Activated CD4-positive, alpha-beta T cell treated with anti-CD3 and anti-CD28 coated beads, Interleukin-2, amount 50 U/mL, for 24 hours (primary cell): ENCODE measurements at regions not wholly inside any gene's neighbourhood (a gene's known extent, or its start where the extent isn't known, plus 50 kb on each side); places are given as distances from the start of the nearest gene placed in this dataset.

Experiments
- DNase-seq, 2 donors: peaks; one replicate each; pipeline ENCODE4 v3.0.0-alpha.2; 2020; ENCODE audit warnings: low read depth in 1 of 2, low spot score in 1 of 2

DNA sequence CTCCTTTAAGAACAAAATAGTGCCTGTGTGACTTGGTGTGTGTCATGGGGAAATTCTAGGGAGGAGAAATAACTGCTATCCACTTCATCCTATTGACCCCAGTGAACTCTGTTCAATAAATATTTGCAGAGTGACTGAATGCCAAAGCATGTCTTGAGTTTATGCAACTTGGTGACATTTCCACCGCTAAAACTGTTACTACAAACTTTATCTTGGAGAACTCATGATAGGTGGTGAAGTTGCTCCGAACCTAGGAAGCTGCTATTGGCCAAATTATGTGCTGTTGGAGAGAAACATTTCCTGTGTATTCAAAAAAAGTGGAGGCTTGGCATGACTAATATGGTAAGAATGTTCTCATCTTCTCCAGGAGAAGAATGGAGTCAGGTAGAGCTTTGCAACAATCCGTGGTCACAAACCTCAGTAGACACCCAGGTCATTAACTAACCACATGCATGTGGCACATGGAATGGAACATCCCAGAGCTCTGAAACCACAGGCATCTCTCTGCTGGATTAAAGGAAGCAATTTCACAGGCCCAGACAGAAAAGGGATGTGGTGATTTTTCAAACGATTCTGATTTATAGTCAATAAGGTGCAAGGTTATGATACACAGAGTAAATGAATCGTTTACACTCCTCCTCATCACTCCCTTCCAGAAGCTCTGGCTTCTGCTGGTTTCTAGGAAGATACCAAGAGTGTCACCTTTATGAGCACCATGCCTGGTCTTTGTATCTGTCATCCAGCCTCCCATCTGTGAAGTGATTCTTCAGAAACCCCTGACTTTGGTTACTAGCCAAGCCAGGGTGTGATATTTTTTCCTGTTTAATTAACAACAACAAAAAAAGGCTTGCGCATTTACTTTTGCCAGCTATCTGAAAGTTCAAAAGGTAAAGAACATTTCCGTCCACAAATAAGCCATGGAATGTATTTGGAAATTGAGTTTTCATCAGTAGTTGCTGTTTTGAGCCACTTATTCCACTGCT, 361.1 kb downstream of the TGFB2 start:
- DNase-seq, result no peak

- DNase-seq, result no peak
Observed at GRCh38 chr1:218711001-218711400, 365.9 kb downstream of the TGFB2 start.

- DNase-seq, result no peak
Observed at GRCh38 chr1:218711884-218712674, 366.9 kb downstream of the TGFB2 start.

GRCh38 chr1:218712677-218713076, 367.5 kb downstream of the TGFB2 start:
- DNase-seq, result no peak

DNA sequence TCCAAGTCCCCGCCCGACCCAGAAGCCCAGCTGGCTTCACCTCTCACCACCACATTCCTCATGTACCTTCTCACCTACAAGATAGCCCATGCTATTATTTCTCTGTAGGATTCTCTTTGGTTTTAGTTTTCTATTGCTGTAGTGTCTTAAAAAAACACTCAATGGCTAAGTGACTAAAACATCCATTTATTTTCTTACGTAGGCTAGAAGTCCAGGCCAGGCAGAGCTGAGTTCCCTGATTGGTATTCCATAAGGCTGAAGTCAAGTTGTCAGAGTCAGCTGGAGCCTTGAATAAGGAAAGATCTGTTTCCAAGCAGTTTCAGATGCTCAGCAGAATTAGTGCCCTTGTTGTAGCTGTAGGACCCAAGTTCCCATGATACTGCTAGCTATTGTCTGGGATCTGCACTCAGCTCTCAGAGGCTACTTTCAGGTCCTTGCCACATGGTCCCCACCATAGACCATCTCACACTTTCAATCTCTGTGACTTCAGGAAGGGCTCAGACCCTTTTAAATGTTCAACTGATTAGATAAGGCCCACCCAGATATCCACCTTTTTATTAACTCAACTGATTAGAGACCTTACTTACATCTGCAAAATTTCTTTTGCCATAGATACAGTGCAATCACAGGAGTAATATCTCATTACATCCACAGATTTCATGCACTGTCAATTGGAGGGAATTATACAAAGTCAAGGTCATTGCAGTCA, 371.0 kb downstream of the TGFB2 start:
- no peak for DNase-seq

DNA sequence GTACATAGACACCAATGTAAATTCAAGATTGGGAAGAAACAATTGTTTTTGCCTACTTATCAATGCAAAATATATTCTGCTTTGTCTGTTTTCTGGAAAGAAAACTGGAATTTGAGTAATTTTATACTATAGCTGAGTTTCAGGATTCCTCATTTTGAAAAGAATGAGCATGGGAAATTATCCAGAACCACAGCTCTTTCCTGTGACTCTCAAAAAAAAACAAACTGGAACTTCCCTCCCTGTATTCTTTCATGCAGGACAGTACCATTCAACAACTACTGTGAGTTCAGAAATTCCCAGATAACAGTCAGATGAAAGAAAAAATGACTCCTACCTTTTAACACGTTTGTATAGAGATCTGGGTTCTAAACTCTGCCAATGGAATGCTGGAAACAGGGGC, 372.4 kb downstream of the TGFB2 start:
- no peak for DNase-seq

GRCh38 chr1:218718206-218718605, 373.1 kb downstream of the TGFB2 start:
- DNase-seq, result no peak

DNA sequence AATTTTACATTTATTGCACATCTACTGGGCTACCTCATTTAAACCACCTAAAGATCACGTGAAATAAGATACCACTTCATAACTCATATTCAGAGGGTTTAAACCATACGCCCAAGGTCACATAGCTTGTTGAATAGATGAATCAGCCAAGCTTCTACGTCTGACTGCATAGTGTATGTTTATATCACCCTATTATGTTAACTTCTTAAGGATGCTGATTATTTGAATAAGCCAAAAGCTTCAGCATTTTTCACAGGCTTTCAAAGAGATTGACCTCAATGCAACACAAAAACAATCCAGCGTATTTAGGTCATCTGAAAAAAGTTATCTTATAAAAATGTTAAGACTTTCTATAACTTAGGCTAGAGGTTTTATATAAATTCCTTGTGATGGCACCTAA, 373.8 kb downstream of the TGFB2 start:
- no peak for DNase-seq

DNA sequence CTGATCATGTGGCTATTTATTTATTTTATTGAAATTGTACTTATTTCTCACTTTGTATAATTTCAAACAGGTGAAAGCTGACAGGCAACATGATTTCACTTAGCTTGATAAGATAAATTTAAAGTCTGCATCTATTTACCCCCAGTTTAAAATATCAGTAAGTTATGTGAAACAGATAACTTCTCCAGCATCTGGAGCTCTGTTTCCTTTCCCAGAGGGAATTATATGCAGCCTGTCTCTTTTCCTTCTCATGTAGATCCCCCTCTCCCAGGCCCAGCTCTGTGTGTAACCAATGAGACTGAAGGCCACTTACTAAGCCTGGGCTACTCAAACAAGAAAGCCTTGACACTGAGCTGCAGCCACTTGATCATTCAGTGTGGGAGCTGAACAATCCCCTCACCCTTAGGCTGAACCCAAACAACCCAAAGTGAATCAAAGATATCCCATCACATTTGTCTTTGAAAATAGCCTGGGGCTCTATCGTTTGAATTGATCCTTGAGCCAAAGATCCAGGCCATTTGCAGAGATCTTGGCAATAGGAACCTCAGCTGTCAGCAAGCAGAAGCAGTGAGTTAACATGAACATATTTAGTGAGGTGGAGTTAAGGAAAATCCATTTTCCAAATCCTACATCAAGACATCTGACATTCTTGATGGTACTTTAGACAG, 383.9 kb downstream of the TGFB2 start:
- no peak for DNase-seq

DNA sequence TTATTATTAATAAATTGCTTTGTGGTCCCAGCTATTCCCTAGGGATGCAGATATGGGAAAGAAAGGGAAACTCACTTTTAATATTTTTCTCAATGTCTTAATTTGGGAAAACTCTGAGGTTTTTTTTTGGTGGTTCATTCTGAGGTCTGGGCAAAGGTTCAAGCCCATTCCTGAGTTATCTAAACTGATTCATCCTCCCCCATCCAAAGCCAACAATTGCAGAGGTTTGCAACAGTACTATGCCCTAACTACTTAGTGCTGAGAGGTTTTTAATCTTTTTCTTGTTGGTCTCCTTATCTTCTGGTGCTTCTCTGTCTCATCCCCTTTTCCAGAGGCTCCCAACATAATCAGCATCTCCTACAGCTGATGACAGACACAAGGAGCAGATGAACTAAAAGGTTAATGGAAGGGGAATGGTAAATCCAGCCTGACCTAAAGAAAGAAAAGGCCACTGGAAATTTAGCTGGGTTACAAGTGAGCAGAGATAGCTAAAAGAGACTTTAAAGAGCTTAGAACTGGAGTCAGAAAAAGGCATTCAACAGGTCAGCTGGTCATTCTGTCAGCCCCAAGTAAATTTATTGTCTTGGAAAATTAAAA, 390.4 kb downstream of the TGFB2 start:
- no peak for DNase-seq

- no peak for DNase-seq
Observed at GRCh38 chr1:218739426-218739825, 394.3 kb downstream of the TGFB2 start.

GRCh38 chr1:218741852-218742251, 396.7 kb downstream of the TGFB2 start:
- DNase-seq, result no peak

DNA sequence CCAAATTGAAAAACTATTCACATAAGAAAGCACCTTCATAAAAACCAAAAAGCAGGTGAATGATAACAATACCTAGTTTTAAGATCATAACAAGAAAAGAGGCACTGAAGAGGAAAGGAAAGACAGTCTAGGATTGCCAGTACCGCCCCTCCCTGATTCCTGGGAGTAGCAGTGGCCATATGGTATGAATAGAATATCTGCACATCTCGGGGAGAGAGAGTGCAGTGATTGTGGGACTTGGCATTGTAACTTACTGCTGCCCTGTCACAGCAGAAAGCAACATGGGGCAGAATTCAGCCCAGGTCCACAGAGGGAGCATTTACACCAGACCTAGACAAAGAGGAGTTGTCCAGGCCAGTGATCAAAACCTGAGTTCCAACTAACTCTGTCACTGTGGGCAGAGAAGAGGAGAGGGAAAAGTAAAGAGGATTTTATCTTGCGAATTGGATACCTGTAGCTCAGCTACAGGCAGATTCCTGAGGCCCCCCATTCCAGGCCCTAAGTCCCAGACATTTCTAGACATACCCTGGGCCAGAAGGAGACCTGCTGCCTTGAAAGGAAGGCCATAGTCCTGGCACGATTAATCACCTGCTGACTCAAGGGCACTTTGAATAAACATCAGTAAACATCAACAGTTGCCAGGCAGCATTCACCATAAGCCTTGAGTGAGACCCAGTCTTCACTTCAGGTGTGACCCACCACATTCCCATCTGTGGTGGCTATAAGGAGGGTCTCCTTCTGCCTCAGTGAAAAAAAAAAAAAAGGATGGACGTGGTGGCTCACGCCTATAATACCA, 397.5 kb downstream of the TGFB2 start:
- no peak for DNase-seq

GRCh38 chr1:218743861-218744505, 398.8 kb downstream of the TGFB2 start:
- no peak for DNase-seq

GRCh38 chr1:218748071-218748470, 402.9 kb downstream of the TGFB2 start:
- DNase-seq, result no peak

DNA sequence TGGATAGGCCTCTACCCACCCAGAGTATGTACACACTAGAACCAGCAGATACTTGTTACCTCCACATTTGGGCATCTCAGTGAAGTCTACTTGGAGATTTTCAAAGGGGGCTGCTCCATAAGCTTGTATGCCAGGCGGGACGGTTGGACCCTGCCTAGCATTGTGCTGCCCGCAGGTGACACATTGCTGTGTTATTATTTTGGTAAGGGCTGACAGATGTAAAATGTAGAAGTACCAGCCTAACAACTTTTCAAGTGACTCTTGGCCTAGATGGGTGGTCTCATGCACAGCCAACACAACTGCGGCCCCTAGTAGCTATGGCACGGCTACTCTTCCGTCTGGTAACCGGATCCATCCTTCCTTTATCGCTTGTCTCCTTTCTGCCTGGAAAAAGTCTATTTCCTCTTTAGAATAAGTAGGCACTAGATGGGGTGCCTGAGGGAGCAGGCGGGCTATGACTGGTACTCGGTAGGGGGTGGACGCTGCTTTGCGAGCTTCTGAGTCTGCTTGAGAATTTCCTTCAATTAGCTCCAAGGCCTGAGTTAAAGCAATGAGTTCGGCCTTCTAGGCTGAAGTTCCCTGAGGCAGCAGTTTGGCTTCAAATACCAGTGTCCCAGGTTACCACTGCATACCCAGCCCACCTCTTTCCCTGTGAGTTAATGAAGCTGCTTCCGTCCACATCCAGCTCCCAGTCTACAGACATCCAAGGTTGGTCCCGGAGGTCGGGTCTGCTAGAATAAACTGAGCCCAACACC, 405.3 kb downstream of the TGFB2 start:
- no peak for DNase-seq

GRCh38 chr1:218751208-218751948, 406.2 kb downstream of the TGFB2 start:
- no peak for DNase-seq

GRCh38 chr1:218752126-218752525, 407.0 kb downstream of the TGFB2 start:
- no peak for DNase-seq
